Left lung (tissue), 4 donors: ENCODE measurements at regions not wholly inside any gene's neighbourhood (a gene's known extent, or its start where the extent isn't known, plus 50 kb on each side); places are given as distances from the start of the nearest gene placed in this dataset.

ENCODE experiments used
- ATAC-seq: fragments of 200-7000 bp; cut with Tn5 transposase; one replicate; pipeline ENCODE4 v1.9.1; 2020; ENCODE audit warnings: moderate library complexity
- DNase-seq, 4 donors: peaks; one replicate each; pipeline ENCODE4 v3.0.0-alpha.2; 2013 to 2020
- H3K27ac ChIP-seq, 2 donors: fragments of 200-600 bp; sonication (generic) in 1 of 2; one replicate each; pipeline versions ENCODE4 v1.5.0 to v1.8.0; 2020 to 2021
- H3K27me3 ChIP-seq, 2 donors: fragments of 200-600 bp; sonication (generic) in 1 of 2; one replicate each; pipeline versions ENCODE4 v1.5.0 to v1.8.0; 2020 to 2021
- H3K36me3 ChIP-seq, 2 donors: fragments of 200-600 bp; sonication (generic) in 1 of 2; one replicate each; pipeline versions ENCODE4 v1.5.0 to v1.8.0; 2020 to 2021
- H3K4me1 ChIP-seq, 2 donors: fragments of 200-600 bp; one replicate each; pipeline ENCODE4 v1.8.0; 2021
- H3K4me3 ChIP-seq, 2 donors: fragments of 200-600 bp; sonication (generic) in 1 of 2; one replicate each; pipeline versions ENCODE4 v1.5.0 to v1.8.0; 2020 to 2021; ENCODE audit warnings: mild to moderate bottlenecking in 1 of 2
- H3K9me3 ChIP-seq, 2 donors: fragments of 200-600 bp; sonication (generic) in 1 of 2; one replicate each; pipeline versions ENCODE4 v1.5.0 to v1.8.0; 2020 to 2021
- CTCF ChIP-seq, 2 donors: fragments of 200-600 bp; sonication (generic) in 1 of 2; IDR thresholded peaks; one replicate each; pipeline versions ENCODE4 v1.5.0 to v1.8.0; 2021; ENCODE audit warnings: antibody characterized with exemption in 2 of 2
- intact Hi-C, 2 donors: fragments of 100-400 bp; cut with DNase I; formaldehyde crosslinking; loops; one replicate each; pipeline versions ENCODE4 v1.11.2 to v1.14.2; 2022
- donor health status: DM: no; HTN: yes; CAD: no.
- donor health status: DM: no; HTN: no; CAD: no.

GRCh38 chr16:60432472-60432871 lies 1603.8 kb downstream of the CDH8 start:
- ATAC-seq (no peak), DNase-seq (no peak)
- no peaks in the 10 kb centered on the region for H3K4me1 ChIP-seq
- no peak overlapping the region for H3K27ac ChIP-seq
- no peaks in the 10 kb centered on the region for H3K9me3 ChIP-seq
- H3K4me3 ChIP-seq, result no peak overlapping the region
- no peak for TF ChIP-seq CTCF (IDR thresholded peaks at IDR 0.05)
- H3K27me3 ChIP-seq, result no peaks in the 10 kb centered on the region
- intact Hi-C loops, result no loop called here
- no peaks in the 10 kb centered on the region for H3K36me3 ChIP-seq

- Histone ChIP-seq H3K9me3 (peaks cover 0 to 3% of the 10 kb centered on the region in 2 donors), H3K4me1 (no peaks in the 10 kb centered on the region), H3K27ac (no peak overlapping the region), H3K27me3 (no peaks in the 10 kb centered on the region), H3K36me3 (no peaks in the 10 kb centered on the region), H3K4me3 (no peak overlapping the region)
- intact Hi-C loops, result no loop called here
- ATAC-seq (no peak), DNase-seq (no peak)
- no peak for TF ChIP-seq CTCF (IDR thresholded peaks at IDR 0.05)
These were observed 1616.4 kb downstream of the CDH8 start for GRCh38 chr16:60419859-60420258.

GRCh38 chr16:60414613-60415012 lies 1621.6 kb downstream of the CDH8 start:
- intact Hi-C loops, result no loop called here
- DNase-seq (no peak), ATAC-seq (no peak)
- no peaks in the 10 kb centered on the region for H3K27me3 ChIP-seq
- H3K4me3 ChIP-seq, result no peak overlapping the region
- TF ChIP-seq CTCF (IDR thresholded peaks at IDR 0.05), result no peak
- peaks cover 0 to 3% of the 10 kb centered on the region in 2 donors for H3K9me3 ChIP-seq
- H3K4me1 ChIP-seq, result no peaks in the 10 kb centered on the region
- no peak overlapping the region for H3K27ac ChIP-seq
- H3K36me3 ChIP-seq, result no peaks in the 10 kb centered on the region

GRCh38 chr16:60413969-60414368 lies 1622.3 kb downstream of the CDH8 start:
- no peak for DNase-seq
- no peaks in the 10 kb centered on the region for H3K27me3 ChIP-seq
- TF ChIP-seq CTCF (IDR thresholded peaks at IDR 0.05), result no peak
- H3K27ac ChIP-seq, result no peak overlapping the region
- intact Hi-C loops, result no loop called here
- peaks cover 0 to 3% of the 10 kb centered on the region in 2 donors for H3K9me3 ChIP-seq
- no peaks in the 10 kb centered on the region for H3K36me3 ChIP-seq
- no peak overlapping the region for H3K4me3 ChIP-seq
- ATAC-seq, result no peak
- no peaks in the 10 kb centered on the region for H3K4me1 ChIP-seq

GRCh38 chr16:60407606-60408005 lies 1628.6 kb downstream of the CDH8 start:
- TF ChIP-seq CTCF (IDR thresholded peaks at IDR 0.05), result no peak

More at GRCh38 chr16:60407606-60408005, 1628.6 kb downstream of the CDH8 start:
- intact Hi-C loops, result no loop called here
- Histone ChIP-seq H3K36me3 (no peaks in the 10 kb centered on the region), H3K27me3 (no peaks in the 10 kb centered on the region), H3K9me3 (no peaks in the 10 kb centered on the region), H3K27ac (no peak overlapping the region), H3K4me1 (no peaks in the 10 kb centered on the region), H3K4me3 (no peak overlapping the region)
- ATAC-seq, result no peak
- DNase-seq, result peak in 2 of 4 donors; percentile 7 to 22
